Neutrophil (primary cell): ENCODE measurements at regions not wholly inside any gene's neighbourhood (a gene's known extent, or its start where the extent isn't known, plus 50 kb on each side); places are given as distances from the start of the nearest gene placed in this dataset.

ENCODE experiments used
- H3K27ac ChIP-seq: fragments of 200-600 bp; sonication (generic); 2 replicates; pipeline ENCODE4 v1.5.1; 2016; ENCODE audit warnings: mild to moderate bottlenecking, moderate library complexity
- H3K27me3 ChIP-seq: fragments of 200-600 bp; sonication (generic); 2 replicates; pipeline ENCODE4 v1.6.0; 2016; ENCODE audit warnings: mild to moderate bottlenecking
- H3K36me3 ChIP-seq: fragments of 200-600 bp; sonication (generic); 2 replicates; pipeline ENCODE4 v1.5.1; 2017
- H3K4me1 ChIP-seq, 2 experiments: fragments of 200-600 bp in 1 of 2; sonication (generic) in 1 of 2; 1 replicate in 1 of 2; 2 replicates in 1 of 2; pipeline versions ENCODE4 v1.5.1 to v1.6.1; 2013 to 2016; ENCODE audit warnings: low read depth in 1 of 2, low read length in 1 of 2, mild to moderate bottlenecking in 1 of 2, moderate library complexity in 1 of 2; ENCODE audit not compliant: control insufficient read depth in 1 of 2, insufficient read depth in 1 of 2
- H3K4me3 ChIP-seq, 2 experiments: fragments of 200-600 bp in 1 of 2; sonication (generic) in 1 of 2; 1 replicate in 1 of 2; 2 replicates in 1 of 2; pipeline ENCODE4 v1.5.1; 2013 to 2016; ENCODE audit warnings: low read depth in 1 of 2, low read length in 1 of 2, mild to moderate bottlenecking in 1 of 2, moderate library complexity in 1 of 2
- H3K9me3 ChIP-seq: fragments of 200-600 bp; sonication (generic); 2 replicates; pipeline ENCODE4 v1.5.1; 2016
- TF ChIP-seq, protein P1 (sequence below): fragments of 200-600 bp; sonication (generic); IDR thresholded peaks from 2 replicates; pipeline ENCODE4 v1.5.1; 2016; ENCODE audit warnings: antibody characterized with exemption

DNA sequence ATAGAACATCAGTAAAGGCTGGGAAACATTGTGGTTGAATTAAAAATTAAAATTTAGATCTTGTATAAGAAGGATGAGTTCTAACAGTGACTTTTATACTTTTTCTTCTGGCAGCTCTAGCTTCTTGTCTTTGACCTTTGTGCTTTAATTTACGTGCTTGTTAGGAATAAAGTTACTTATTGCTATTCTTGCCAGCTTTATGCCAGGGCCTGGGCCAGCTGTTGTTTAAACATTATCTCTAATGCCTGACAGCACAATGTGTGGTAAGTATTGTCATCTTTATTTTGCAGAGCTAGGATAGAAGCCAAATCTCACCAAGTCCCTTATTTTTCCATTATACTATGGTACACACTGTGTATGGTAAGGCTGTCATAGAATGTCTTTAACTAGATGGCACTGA is 766.7 kb upstream of the GOLIM4 start:
- Histone ChIP-seq H3K4me3 (no peak overlapping the region), H3K9me3 (no peaks in the 10 kb centered on the region), H3K4me1 (peaks cover 0 to 5% of the 10 kb centered on the region in 2 experiments), H3K36me3 (no peaks in the 10 kb centered on the region), H3K27me3 (no peaks in the 10 kb centered on the region), H3K27ac (no peak overlapping the region)
- TF ChIP-seq, protein P1, sequence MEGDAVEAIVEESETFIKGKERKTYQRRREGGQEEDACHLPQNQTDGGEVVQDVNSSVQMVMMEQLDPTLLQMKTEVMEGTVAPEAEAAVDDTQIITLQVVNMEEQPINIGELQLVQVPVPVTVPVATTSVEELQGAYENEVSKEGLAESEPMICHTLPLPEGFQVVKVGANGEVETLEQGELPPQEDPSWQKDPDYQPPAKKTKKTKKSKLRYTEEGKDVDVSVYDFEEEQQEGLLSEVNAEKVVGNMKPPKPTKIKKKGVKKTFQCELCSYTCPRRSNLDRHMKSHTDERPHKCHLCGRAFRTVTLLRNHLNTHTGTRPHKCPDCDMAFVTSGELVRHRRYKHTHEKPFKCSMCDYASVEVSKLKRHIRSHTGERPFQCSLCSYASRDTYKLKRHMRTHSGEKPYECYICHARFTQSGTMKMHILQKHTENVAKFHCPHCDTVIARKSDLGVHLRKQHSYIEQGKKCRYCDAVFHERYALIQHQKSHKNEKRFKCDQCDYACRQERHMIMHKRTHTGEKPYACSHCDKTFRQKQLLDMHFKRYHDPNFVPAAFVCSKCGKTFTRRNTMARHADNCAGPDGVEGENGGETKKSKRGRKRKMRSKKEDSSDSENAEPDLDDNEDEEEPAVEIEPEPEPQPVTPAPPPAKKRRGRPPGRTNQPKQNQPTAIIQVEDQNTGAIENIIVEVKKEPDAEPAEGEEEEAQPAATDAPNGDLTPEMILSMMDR, result no peak

DNA sequence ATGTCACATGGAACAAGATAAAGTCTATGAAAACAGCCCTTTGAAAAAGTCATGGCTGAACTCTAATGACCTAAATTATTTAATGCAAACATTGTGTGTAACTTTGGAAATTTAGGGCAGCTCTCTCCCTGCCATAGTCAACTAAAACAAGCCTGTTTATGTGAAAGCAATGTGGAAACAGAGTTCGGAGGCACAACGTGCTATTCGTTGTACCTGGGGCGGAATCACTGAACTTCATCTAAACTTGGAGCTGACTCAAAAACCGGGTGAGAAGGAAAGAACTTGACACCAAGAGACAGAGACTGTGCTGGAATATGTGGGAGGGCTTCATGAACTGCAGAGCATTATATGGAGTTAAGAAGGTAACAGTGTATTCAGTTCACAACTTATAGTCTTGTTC is 764.9 kb upstream of the GOLIM4 start:
- no peaks in the 10 kb centered on the region for H3K36me3 ChIP-seq
- peaks cover 0 to 5% of the 10 kb centered on the region in 2 experiments for H3K4me1 ChIP-seq
- no peaks in the 10 kb centered on the region for H3K9me3 ChIP-seq
- TF ChIP-seq, protein P1, result no peak
- no peaks in the 10 kb centered on the region for H3K27me3 ChIP-seq
- no peak overlapping the region for H3K4me3 ChIP-seq
- H3K27ac ChIP-seq, result no peak overlapping the region

DNA sequence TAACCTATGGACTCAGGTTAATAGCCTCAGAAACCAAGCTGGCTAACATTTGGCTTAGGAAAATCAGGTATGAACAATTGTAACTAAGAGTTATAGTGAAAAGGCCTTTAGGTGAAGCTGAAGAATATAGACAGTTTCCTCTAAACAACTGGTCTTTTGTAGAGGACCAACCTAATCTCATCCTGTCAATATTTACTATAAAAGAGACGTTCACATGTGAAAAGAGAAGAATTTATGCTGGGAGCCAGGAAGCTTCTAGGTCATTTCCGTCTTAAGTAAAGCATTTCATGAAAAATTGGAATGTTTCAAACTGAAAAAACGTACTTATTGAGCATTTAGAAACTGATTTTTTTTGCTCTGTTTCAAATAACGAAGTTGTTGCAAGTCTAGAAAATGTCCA is 764.3 kb upstream of the GOLIM4 start:
- TF ChIP-seq, protein P1, result no peak
- H3K4me1 ChIP-seq, result peaks cover 0 to 5% of the 10 kb centered on the region in 2 experiments
- no peak overlapping the region for H3K27ac ChIP-seq
- no peaks in the 10 kb centered on the region for H3K27me3 ChIP-seq
- H3K9me3 ChIP-seq, result no peaks in the 10 kb centered on the region
- H3K36me3 ChIP-seq, result no peaks in the 10 kb centered on the region
- no peak overlapping the region for H3K4me3 ChIP-seq

DNA sequence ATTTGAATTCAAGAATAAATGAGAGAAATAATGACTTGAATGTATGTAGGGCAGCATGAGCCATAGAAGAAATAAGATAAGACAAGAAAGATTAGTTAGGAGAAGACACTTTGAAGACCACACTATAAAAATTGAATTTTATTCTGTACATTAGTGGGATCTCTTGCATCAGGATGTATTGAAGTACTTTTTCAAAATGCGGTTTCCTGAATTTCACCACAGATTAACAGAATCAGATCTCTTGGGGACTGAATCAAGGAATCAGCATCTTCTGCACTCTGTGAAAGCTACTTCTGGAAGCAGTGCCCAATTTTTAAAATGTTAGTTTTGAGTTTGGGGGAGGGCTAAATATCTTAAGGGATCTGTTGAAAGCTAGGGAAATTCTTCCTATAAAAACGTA is 763.9 kb upstream of the GOLIM4 start:
- Histone ChIP-seq H3K4me3 (no peak overlapping the region), H3K9me3 (no peaks in the 10 kb centered on the region), H3K36me3 (no peaks in the 10 kb centered on the region), H3K27me3 (no peaks in the 10 kb centered on the region), H3K27ac (no peak overlapping the region), H3K4me1 (peaks cover 0 to 5% of the 10 kb centered on the region in 2 experiments)
- TF ChIP-seq, protein P1, result no peak

DNA sequence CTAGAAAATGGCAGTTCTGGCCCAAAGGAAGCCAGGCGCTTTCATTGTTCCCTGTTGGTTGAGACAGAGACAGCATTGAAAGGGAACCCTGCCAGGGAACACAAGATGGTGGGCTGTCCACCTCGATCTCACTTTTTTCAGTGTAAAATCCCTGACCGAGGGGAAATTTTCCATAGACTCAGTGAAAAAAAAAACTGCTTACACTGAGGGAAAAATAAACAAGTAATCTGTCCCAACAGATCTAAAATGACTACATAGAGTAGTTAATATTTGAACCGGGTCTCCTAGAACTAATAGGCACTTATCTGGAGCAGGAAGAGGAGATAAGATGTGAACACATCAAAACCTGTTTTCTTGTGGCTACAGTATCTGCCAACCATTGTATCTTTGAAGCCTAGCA is 763.4 kb upstream of the GOLIM4 start:
- Histone ChIP-seq H3K4me1 (peaks cover 0 to 5% of the 10 kb centered on the region in 2 experiments), H3K4me3 (no peak overlapping the region), H3K9me3 (no peaks in the 10 kb centered on the region), H3K27me3 (no peaks in the 10 kb centered on the region), H3K27ac (no peak overlapping the region), H3K36me3 (no peaks in the 10 kb centered on the region)
- TF ChIP-seq, protein P1, result no peak

DNA sequence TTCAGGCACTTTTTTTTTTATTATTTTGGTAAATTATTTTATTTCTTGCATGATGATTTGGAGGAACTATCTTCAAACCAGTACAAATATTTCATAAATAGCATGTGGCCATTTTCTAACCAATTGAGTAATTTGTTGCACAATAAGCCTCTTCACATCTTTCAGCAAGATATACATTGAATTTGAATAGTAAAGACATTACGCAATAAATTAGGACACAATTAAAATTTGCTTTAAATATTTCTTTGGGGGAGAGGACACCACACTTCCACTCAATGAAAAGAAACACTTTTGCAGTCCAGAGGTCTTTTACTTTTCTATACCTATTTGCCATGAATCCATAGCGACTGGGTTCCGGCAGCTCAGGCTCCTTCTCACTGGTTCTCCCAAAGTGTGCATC is 762.6 kb upstream of the GOLIM4 start:
- TF ChIP-seq, protein P1, result no peak
- Histone ChIP-seq H3K27ac (no peak overlapping the region), H3K27me3 (no peaks in the 10 kb centered on the region), H3K36me3 (no peaks in the 10 kb centered on the region), H3K9me3 (no peaks in the 10 kb centered on the region), H3K4me1 (peaks cover 0 to 5% of the 10 kb centered on the region in 2 experiments), H3K4me3 (no peak overlapping the region)
